ENCODE measurements at regions not wholly inside any gene's neighbourhood (a gene's known extent, or its start where the extent isn't known, plus 50 kb on each side); places are given as distances from the start of the nearest gene placed in this dataset.

DNA sequence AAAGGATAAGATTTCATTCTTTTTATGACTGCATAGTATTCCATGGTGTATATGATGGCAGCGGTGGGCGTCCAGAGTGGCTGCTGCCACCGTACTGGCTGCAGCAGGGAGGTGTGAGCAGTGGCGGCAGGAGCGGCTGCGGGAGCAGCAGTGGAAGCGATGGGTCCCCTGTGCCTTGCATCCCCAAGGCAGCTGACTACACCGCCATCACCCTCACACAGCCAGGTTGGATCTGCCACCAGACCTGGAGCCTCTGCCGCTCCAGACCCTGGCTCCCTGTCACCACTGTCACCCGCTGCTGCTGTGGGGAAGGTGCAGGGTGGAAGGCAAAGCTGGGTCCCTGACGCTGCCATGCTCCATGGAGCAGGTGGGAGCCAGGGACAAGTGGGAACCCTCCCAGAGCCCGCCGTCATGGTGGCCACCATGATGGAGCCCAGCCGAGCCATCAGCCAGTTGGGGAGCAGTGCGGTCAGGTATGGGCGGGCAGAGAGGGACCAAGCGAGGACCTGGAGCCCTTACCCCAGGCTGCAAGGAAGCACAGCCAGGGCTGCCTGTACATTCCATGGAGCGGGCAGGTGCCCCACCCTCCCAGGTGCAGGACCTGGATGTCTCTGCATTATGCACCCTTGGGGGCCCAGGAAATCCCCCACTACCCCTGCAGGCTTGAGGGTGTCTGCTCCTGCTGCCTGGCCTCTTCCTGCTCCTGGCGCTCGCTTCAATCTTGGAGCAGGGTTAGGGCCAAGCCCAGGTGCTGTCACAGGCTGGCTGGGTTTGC lies 226.1 kb downstream of the OTOR start:
- Histone ChIP-seq H3K79me2 (ENCODE audit: control insufficient read depth, insufficient read depth, low read length) (no peaks in the 10 kb centered on the region), H3K4me2 (ENCODE audit: control insufficient read depth, insufficient read depth) (no peak overlapping the region), H3K4me1 (ENCODE audit: control insufficient read depth, insufficient read depth, low read length) (no peaks in the 10 kb centered on the region), H3K27ac (ENCODE audit: control insufficient read depth, insufficient read depth) (no peak overlapping the region), H3K36me3 (ENCODE audit: control insufficient read depth in 2 of 2, insufficient read depth in 2 of 2, low read length in 1 of 2) (no peaks in the 10 kb centered on the region), H4K20me1 (ENCODE audit: control insufficient read depth, insufficient read depth) (no peaks in the 10 kb centered on the region), H3K27me3 (replicated peaks in 1 of 2; ENCODE audit: control insufficient read depth in 2 of 2, insufficient read depth in 2 of 2, low read length in 1 of 2) (no peaks in the 10 kb centered on the region), H2AFZ (ENCODE audit: control insufficient read depth, low read depth, low read length) (no peak overlapping the region), H3K4me3 (no peak overlapping the region), H3K9ac (ENCODE audit: control insufficient read depth, insufficient read depth, low read length) (no peak overlapping the region), H3K9me3 (replicated peaks; ENCODE audit: control insufficient read depth, insufficient read depth, low read length) (no peaks in the 10 kb centered on the region)
- ChIA-PET POLR2A (no interaction called here), SMC1A (ENCODE audit: uncharacterized antibody, unreplicated experiment) (interaction anchor here (0.5 kb wide), 1 partner anchor 1250 kb away, joined by 3 read pairs; no protein-coding TSS in a partner anchor), CTCF (interaction anchor here (0.7 kb wide), 1 partner anchor 458 kb away, joined by 3 read pairs; no protein-coding TSS in a partner anchor), RAD21 (ENCODE audit: unreplicated experiment) (no interaction called here)
- no peak for DNase-seq (ENCODE audit: low read depth, low spot score)
- intact Hi-C loops (cut with micrococcal nuclease; ENCODE audit: unreplicated experiment): no loop called here
- TF ChIP-seq MTA2 (IDR thresholded peaks at IDR 0.05; ENCODE audit: low read depth) (no peak), NR2C1 (IDR thresholded peaks at IDR 0.05) (no peak), NFXL1 (IDR thresholded peaks at IDR 0.05; ENCODE audit: borderline replicate concordance) (no peak), MXI1 (IDR thresholded peaks at IDR 0.05; ENCODE audit: low read depth, low read length) (no peak), ELK1 (IDR thresholded peaks at IDR 0.05; ENCODE audit: low read depth, low read length) (no peak), ZSCAN29 (IDR thresholded peaks at IDR 0.05) (no peak), USF1 (IDR thresholded peaks at IDR 0.05; ENCODE audit: borderline replicate concordance, extremely low read length, insufficient read depth, low read depth, low read length) (no peak), BACH1 (IDR thresholded peaks at IDR 0.05; ENCODE audit: borderline replicate concordance) (no peak), MEF2A (IDR thresholded peaks at IDR 0.05; ENCODE audit: insufficient read depth, low read depth, low read length) (no peak), WRNIP1 (IDR thresholded peaks at IDR 0.05; ENCODE audit: borderline replicate concordance, low read depth, low read length) (no peak)
- TF ChIP-seq, protein P1, sequence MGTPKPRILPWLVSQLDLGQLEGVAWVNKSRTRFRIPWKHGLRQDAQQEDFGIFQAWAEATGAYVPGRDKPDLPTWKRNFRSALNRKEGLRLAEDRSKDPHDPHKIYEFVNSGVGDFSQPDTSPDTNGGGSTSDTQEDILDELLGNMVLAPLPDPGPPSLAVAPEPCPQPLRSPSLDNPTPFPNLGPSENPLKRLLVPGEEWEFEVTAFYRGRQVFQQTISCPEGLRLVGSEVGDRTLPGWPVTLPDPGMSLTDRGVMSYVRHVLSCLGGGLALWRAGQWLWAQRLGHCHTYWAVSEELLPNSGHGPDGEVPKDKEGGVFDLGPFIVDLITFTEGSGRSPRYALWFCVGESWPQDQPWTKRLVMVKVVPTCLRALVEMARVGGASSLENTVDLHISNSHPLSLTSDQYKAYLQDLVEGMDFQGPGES (IDR thresholded peaks at IDR 0.05): no peak
- TF ChIP-seq, protein P2, sequence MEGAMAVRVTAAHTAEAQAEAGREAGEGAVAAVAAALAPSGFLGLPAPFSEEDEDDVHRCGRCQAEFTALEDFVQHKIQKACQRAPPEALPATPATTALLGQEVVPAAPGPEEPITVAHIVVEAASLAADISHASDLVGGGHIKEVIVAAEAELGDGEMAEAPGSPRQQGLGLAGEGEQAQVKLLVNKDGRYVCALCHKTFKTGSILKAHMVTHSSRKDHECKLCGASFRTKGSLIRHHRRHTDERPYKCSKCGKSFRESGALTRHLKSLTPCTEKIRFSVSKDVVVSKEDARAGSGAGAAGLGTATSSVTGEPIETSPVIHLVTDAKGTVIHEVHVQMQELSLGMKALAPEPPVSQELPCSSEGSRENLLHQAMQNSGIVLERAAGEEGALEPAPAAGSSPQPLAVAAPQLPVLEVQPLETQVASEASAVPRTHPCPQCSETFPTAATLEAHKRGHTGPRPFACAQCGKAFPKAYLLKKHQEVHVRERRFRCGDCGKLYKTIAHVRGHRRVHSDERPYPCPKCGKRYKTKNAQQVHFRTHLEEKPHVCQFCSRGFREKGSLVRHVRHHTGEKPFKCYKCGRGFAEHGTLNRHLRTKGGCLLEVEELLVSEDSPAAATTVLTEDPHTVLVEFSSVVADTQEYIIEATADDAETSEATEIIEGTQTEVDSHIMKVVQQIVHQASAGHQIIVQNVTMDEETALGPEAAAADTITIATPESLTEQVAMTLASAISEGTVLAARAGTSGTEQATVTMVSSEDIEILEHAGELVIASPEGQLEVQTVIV (IDR thresholded peaks at IDR 0.05; ENCODE audit: borderline replicate concordance, partially characterized antibody): no peak
- TF ChIP-seq, protein P3, sequence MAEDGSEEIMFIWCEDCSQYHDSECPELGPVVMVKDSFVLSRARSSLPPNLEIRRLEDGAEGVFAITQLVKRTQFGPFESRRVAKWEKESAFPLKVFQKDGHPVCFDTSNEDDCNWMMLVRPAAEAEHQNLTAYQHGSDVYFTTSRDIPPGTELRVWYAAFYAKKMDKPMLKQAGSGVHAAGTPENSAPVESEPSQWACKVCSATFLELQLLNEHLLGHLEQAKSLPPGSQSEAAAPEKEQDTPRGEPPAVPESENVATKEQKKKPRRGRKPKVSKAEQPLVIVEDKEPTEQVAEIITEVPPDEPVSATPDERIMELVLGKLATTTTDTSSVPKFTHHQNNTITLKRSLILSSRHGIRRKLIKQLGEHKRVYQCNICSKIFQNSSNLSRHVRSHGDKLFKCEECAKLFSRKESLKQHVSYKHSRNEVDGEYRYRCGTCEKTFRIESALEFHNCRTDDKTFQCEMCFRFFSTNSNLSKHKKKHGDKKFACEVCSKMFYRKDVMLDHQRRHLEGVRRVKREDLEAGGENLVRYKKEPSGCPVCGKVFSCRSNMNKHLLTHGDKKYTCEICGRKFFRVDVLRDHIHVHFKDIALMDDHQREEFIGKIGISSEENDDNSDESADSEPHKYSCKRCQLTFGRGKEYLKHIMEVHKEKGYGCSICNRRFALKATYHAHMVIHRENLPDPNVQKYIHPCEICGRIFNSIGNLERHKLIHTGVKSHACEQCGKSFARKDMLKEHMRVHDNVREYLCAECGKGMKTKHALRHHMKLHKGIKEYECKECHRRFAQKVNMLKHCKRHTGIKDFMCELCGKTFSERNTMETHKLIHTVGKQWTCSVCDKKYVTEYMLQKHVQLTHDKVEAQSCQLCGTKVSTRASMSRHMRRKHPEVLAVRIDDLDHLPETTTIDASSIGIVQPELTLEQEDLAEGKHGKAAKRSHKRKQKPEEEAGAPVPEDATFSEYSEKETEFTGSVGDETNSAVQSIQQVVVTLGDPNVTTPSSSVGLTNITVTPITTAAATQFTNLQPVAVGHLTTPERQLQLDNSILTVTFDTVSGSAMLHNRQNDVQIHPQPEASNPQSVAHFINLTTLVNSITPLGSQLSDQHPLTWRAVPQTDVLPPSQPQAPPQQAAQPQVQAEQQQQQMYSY (CRISPR knock-in tag; IDR thresholded peaks at IDR 0.05): no peak
- 69% methylated on average over 19 of the region's 20 CpGs for WGBS (ENCODE audit: insufficient coverage, insufficient replicate concordance, low lambda C conversion rate, missing lambda C conversion rate)
- BruUV-seq (replicated peaks): no TSS peak
- ATAC-seq: no peak
- in situ Hi-C loops (cut with MboI): no loop called here
- FAIRE-seq: no peak
